ENCODE measurements at regions not wholly inside any gene's neighbourhood (a gene's known extent, or its start where the extent isn't known, plus 50 kb on each side); places are given as distances from the start of the nearest gene placed in this dataset.
A peak's percentile ranks its signal among the peaks of the same experiment; 100 is the strongest.

- no peaks in the 10 kb centered on the region for H3K36me3 ChIP-seq (ENCODE audit: control insufficient read depth, insufficient read depth, low read length)
- DNase-seq (ENCODE audit: low read depth in 2 of 2) = peak in 1 of 2 donors; percentile 37
- no peak overlapping the region for H3K4me3 ChIP-seq (replicated peaks in 1 of 4; ENCODE audit: control extremely low read depth in 1 of 4, insufficient read depth in 1 of 4, low read depth in 3 of 4, low read length in 4 of 4)
- H3K27me3 ChIP-seq (ENCODE audit: control insufficient read depth, insufficient read depth, low read length) = no peaks in the 10 kb centered on the region
- no peak overlapping the region for H3K27ac ChIP-seq (ENCODE audit: insufficient read depth, low read length)
- H3K9me3 ChIP-seq (ENCODE audit: control insufficient read depth, insufficient read depth, low read depth, low read length) = no peaks in the 10 kb centered on the region
- H3K4me2 ChIP-seq (ENCODE audit: extremely low read depth, insufficient read depth, low read length) = no peak overlapping the region
- H2AFZ ChIP-seq (ENCODE audit: low read length) = no peak overlapping the region
- TF ChIP-seq, protein P1, sequence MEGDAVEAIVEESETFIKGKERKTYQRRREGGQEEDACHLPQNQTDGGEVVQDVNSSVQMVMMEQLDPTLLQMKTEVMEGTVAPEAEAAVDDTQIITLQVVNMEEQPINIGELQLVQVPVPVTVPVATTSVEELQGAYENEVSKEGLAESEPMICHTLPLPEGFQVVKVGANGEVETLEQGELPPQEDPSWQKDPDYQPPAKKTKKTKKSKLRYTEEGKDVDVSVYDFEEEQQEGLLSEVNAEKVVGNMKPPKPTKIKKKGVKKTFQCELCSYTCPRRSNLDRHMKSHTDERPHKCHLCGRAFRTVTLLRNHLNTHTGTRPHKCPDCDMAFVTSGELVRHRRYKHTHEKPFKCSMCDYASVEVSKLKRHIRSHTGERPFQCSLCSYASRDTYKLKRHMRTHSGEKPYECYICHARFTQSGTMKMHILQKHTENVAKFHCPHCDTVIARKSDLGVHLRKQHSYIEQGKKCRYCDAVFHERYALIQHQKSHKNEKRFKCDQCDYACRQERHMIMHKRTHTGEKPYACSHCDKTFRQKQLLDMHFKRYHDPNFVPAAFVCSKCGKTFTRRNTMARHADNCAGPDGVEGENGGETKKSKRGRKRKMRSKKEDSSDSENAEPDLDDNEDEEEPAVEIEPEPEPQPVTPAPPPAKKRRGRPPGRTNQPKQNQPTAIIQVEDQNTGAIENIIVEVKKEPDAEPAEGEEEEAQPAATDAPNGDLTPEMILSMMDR (conservative IDR thresholded peaks at IDR 0.05 in 1 of 2, IDR thresholded peaks at IDR 0.05 in 1 of 2; ENCODE audit: low read depth in 1 of 2, low read length in 2 of 2) = no peak
- no peak for TF ChIP-seq EZH2 (IDR thresholded peaks at IDR 0.05; ENCODE audit: low read length, missing control alignments)
- no peaks in the 10 kb centered on the region for H4K20me1 ChIP-seq (ENCODE audit: control insufficient read depth, extremely low read depth, insufficient read depth, low read length)
- H3K9ac ChIP-seq (ENCODE audit: insufficient read depth, low read length) = no peak overlapping the region
- no peaks in the 10 kb centered on the region for H3K4me1 ChIP-seq (ENCODE audit: control insufficient read depth, extremely low read depth, insufficient read depth, low read length)
- H3K79me2 ChIP-seq (ENCODE audit: control insufficient read depth, insufficient read depth, low read length) = no peaks in the 10 kb centered on the region
These were observed 292.2 kb upstream of the RSPO3 start for GRCh38 chr6:126826166-126826714.

- H3K27ac ChIP-seq (ENCODE audit: insufficient read depth, low read length) = no peak overlapping the region
- H3K9ac ChIP-seq (ENCODE audit: insufficient read depth, low read length) = no peak overlapping the region
- H3K4me2 ChIP-seq (ENCODE audit: extremely low read depth, insufficient read depth, low read length) = no peak overlapping the region
- H3K9me3 ChIP-seq (ENCODE audit: control insufficient read depth, insufficient read depth, low read depth, low read length) = no peaks in the 10 kb centered on the region
- no peaks in the 10 kb centered on the region for H3K27me3 ChIP-seq (ENCODE audit: control insufficient read depth, insufficient read depth, low read length)
- no peaks in the 10 kb centered on the region for H4K20me1 ChIP-seq (ENCODE audit: control insufficient read depth, extremely low read depth, insufficient read depth, low read length)
- TF ChIP-seq, protein P1 (conservative IDR thresholded peaks at IDR 0.05 in 1 of 2, IDR thresholded peaks at IDR 0.05 in 1 of 2; ENCODE audit: low read depth in 1 of 2, low read length in 2 of 2) = no peak
- TF ChIP-seq EZH2 (IDR thresholded peaks at IDR 0.05; ENCODE audit: low read length, missing control alignments) = no peak
- H3K36me3 ChIP-seq (ENCODE audit: control insufficient read depth, insufficient read depth, low read length) = no peaks in the 10 kb centered on the region
- H2AFZ ChIP-seq (ENCODE audit: low read length) = no peak overlapping the region
- DNase-seq (ENCODE audit: low read depth in 2 of 2) = peak in 1 of 2 donors; percentile 42
- H3K4me3 ChIP-seq (replicated peaks in 1 of 4; ENCODE audit: control extremely low read depth in 1 of 4, insufficient read depth in 1 of 4, low read depth in 3 of 4, low read length in 4 of 4) = no peak overlapping the region
- H3K79me2 ChIP-seq (ENCODE audit: control insufficient read depth, insufficient read depth, low read length) = no peaks in the 10 kb centered on the region
- H3K4me1 ChIP-seq (ENCODE audit: control insufficient read depth, extremely low read depth, insufficient read depth, low read length) = no peaks in the 10 kb centered on the region
These were observed 287.0 kb upstream of the RSPO3 start for GRCh38 chr6:126831461-126831860.

DNA sequence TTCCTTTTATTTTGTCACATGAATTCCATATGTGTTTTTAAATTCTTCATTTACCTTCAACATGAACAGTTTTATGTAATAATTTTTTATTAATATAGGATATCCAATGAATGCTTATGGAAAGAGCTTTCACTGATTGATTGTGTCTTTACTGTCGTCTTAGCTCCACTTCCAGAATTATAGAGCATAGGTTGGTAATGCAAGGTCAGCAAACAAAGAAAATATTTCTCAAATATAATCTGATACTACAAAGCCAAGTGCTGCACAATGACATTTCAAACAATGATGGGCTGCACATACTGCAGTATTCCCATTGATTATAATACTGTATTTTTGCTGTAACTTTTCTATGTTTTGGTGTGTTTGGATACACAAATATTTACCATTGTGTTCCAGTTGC is 275.7 kb upstream of the RSPO3 start:
- no peak overlapping the region for H3K4me2 ChIP-seq (ENCODE audit: extremely low read depth, insufficient read depth, low read length)
- H3K4me3 ChIP-seq (replicated peaks in 1 of 4; ENCODE audit: control extremely low read depth in 1 of 4, insufficient read depth in 1 of 4, low read depth in 3 of 4, low read length in 4 of 4) = no peak overlapping the region
- H2AFZ ChIP-seq (ENCODE audit: low read length) = no peak overlapping the region
- TF ChIP-seq, protein P1 (conservative IDR thresholded peaks at IDR 0.05 in 1 of 2, IDR thresholded peaks at IDR 0.05 in 1 of 2; ENCODE audit: low read depth in 1 of 2, low read length in 2 of 2) = no peak
- no peak for TF ChIP-seq EZH2 (IDR thresholded peaks at IDR 0.05; ENCODE audit: low read length, missing control alignments)
- H3K4me1 ChIP-seq (ENCODE audit: control insufficient read depth, extremely low read depth, insufficient read depth, low read length) = no peaks in the 10 kb centered on the region
- H3K36me3 ChIP-seq (ENCODE audit: control insufficient read depth, insufficient read depth, low read length) = no peaks in the 10 kb centered on the region
- no peak overlapping the region for H3K9ac ChIP-seq (ENCODE audit: insufficient read depth, low read length)
- no peaks in the 10 kb centered on the region for H3K9me3 ChIP-seq (ENCODE audit: control insufficient read depth, insufficient read depth, low read depth, low read length)
- no peak overlapping the region for H3K27ac ChIP-seq (ENCODE audit: insufficient read depth, low read length)
- H3K27me3 ChIP-seq (ENCODE audit: control insufficient read depth, insufficient read depth, low read length) = no peaks in the 10 kb centered on the region
- H3K79me2 ChIP-seq (ENCODE audit: control insufficient read depth, insufficient read depth, low read length) = no peaks in the 10 kb centered on the region
- DNase-seq (ENCODE audit: low read depth in 2 of 2) = no peak
- H4K20me1 ChIP-seq (ENCODE audit: control insufficient read depth, extremely low read depth, insufficient read depth, low read length) = no peaks in the 10 kb centered on the region
